GM12865 (cell line): ENCODE measurements at regions not wholly inside any gene's neighbourhood (a gene's known extent, or its start where the extent isn't known, plus 50 kb on each side); places are given as distances from the start of the nearest gene placed in this dataset.

Experiments used
- DNase-seq: peaks from one replicate; pipeline ENCODE4 v3.0.0; 2010; ENCODE audit warnings: low read depth
- H3K4me3 ChIP-seq: 2 replicates; pipeline ENCODE4 v1.5.1; 2011; ENCODE audit warnings: mild to moderate bottlenecking, low read depth, low read length, control low read depth
- TF ChIP-seq, protein P1 (sequence below): IDR thresholded peaks from 2 replicates; pipeline ENCODE4 v1.5.1; 2011; ENCODE audit warnings: low read length, control low read depth, low read depth, inconsistent platforms; ENCODE audit not compliant: insufficient read depth; ENCODE audit errors: missing control alignments

DNA sequence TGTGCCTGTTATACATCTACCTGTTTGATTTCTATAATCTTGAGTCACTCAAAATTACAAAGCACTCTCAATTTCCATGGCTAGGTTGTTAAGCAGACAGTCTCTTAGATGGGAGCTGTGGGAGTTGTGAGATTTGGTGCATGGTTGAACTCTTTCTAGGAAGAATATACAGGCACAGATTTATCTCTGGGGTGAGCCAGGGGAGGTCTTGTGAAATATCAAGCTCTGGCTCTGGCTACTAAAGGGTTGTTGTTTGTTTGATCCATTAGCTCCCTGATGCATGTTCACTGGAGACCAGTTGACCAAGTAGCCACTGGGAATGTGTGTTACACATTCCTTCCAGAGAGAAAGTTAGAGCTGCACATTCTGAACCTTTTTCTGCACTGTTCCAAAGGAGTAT lies 117.2 kb upstream of the HMGA2 start:
- DNase-seq: no peak
- H3K4me3 ChIP-seq: no peak overlapping the region
- TF ChIP-seq, protein P1, sequence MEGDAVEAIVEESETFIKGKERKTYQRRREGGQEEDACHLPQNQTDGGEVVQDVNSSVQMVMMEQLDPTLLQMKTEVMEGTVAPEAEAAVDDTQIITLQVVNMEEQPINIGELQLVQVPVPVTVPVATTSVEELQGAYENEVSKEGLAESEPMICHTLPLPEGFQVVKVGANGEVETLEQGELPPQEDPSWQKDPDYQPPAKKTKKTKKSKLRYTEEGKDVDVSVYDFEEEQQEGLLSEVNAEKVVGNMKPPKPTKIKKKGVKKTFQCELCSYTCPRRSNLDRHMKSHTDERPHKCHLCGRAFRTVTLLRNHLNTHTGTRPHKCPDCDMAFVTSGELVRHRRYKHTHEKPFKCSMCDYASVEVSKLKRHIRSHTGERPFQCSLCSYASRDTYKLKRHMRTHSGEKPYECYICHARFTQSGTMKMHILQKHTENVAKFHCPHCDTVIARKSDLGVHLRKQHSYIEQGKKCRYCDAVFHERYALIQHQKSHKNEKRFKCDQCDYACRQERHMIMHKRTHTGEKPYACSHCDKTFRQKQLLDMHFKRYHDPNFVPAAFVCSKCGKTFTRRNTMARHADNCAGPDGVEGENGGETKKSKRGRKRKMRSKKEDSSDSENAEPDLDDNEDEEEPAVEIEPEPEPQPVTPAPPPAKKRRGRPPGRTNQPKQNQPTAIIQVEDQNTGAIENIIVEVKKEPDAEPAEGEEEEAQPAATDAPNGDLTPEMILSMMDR: no peak

DNA sequence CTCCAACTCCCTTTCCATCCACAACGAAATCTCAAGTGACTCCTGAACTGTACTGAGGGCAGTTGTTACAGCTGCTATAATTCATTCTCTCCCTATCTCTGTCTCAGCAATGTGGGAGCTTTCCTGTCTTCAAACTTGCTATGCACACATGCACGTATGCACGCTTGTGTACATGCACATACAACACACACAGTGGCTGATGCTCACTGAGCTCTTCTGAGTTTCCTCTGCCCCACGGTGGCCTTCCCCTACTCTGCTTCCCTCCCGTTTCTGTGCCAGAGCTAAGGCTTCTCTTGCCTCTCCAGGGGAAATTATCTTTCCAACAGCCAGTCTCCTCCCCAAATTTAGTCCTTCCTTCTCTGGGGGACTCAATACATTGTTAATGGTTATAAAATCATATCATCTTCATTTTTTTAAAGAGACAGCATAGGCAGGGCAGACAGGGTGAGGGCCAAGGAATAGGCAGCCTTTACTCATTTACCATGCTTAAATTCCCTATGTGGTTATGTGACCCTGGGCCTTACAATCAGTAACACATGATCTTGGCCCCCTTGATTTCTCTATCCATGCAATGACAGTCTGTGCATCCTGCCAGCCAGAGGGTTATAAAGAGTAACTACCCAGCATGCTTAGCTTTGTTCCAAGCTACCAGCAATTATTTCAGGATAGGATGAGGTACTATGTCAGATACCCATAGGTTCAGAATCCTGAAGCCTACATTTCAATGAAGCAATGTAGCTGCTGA lies 111.9 kb upstream of the HMGA2 start:
- DNase-seq: no peak
- no peak overlapping the region for H3K4me3 ChIP-seq
- TF ChIP-seq, protein P1: no peak

DNA sequence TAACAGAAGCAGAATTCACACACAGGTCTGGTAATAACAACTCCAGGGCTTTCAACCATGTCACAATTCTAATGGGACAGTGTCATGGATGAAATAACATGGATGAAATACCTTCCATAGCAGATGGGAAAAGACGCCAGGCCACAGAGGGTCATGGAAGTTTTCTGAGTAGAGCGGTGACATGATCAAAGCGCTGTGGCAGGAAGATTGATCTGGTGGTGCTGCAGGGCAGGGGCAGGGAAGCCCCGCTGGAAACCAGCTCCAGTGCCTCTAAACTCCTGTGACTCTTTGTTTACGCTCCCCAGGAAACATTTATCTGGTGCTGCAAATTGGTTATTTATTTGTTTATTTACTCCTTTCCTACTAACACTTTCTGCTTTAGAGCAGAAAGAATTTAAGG lies 108.3 kb upstream of the HMGA2 start:
- no peak for DNase-seq
- TF ChIP-seq, protein P1: no peak
- H3K4me3 ChIP-seq: no peak overlapping the region

DNA sequence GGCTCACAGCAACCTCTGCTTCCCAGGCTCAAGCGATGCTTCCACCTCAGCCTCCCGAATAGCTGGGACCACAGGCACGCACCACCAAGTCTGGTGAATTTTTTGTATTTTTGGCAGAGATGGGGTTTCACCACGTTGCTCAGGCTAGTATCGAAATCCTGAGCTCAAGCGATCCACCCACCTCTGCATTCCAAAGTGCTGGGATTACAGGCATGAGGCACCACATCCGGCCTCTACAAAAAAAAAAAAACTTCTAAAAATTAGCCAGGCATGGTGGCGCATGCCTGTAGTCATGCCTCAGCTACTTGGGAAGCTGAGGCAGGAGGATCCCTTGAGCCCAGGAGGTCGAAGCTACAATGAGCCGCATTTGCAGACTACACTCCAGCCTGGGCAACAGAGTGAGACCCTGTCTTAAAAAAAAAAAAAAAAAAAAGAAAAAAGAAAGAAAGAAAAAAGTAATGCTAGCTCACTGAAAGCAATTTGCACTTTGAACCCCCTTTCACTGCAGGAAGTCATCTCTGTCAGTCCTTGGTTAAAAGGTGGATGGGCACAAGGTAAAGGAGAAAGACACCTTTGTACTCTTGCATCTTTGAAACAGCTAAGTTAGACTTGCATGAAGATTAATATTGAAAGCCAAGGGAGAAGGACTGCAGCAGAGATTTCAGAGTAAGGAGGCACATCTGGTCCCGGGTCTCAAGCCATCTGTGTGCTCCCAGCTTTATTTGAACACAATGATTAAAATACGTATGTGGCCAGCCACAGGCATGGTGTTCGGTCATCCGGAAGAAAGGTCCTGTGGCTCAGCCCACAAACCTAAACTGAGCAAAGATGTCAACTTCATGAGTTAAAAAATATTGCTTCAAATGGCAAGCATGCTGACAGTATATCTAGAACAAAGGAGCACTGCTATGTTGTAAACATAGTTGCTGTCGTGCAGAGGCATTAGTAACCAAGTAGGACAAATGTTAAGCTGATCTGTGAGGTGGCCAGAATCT lies 103.8 kb upstream of the HMGA2 start:
- no peak overlapping the region for H3K4me3 ChIP-seq
- TF ChIP-seq, protein P1: no peak
- DNase-seq: no peak

DNA sequence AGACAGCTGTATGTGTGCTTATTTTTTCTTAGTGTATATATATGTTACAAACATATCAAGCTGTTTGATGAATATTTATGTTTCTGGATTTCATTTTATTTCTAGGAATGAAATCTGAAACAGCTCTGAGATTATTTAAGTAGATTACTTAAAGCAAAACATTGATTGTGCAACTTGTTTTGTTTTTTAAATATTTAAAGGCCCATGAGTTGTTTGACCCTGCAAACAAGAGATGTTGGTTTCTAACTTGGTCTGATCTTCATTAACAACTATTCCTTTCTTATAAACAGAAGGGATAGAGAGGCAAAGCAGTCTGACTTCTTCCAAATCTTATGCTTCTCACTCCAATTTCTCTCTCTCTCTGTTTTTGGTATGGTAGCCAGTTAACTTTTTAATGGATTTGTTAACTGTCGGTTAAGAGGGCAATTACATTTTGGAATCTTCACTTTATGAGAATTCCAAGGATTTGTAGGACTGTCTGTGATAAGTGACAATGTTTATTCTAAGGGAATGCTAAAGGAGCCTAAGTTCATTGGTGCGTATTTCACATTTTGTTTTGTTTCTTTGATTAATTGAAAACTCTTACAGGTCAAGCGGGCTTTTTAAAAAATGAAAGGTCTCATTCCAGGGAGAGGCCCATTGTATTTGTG lies 102.6 kb upstream of the HMGA2 start:
- no peak for DNase-seq
- no peak overlapping the region for H3K4me3 ChIP-seq
- TF ChIP-seq, protein P1: no peak

DNA sequence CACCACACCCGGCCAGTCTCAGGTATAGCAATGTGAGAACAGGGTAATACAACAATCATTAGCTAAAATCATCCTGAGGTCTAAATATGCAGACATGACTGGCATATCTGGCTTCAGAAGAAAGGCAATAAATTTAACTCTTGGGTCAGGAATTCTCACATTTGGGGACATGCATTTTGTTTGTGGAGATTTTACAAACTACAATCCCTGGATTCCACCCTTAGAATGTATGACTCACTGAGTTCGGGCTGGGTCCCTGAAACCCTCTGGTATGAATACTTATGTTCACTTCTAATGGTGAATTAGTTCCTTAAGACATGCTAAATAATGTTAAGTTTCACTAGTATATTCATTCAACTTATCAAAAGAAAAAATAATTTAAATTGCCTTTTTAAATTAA lies 98.9 kb upstream of the HMGA2 start:
- DNase-seq: no peak
- TF ChIP-seq, protein P1: no peak
- H3K4me3 ChIP-seq: no peak overlapping the region
